ENCODE measurements at regions not wholly inside any gene's neighbourhood (a gene's known extent, or its start where the extent isn't known, plus 50 kb on each side); places are given as distances from the start of the nearest gene placed in this dataset.
"Not testable (repeated sequence)": the region's sequence is repeated elsewhere in the genome, so short reads cannot be mapped to it uniquely, and the experiment has no call there.

GRCh38 chr5:124987786-124988185 is 241.3 kb upstream of the ZNF608 start:
- not testable (repeated sequence) for H3K4me1 ChIP-seq (ENCODE audit: control insufficient read depth, insufficient read depth, low read length, poor library complexity, severe bottlenecking); H3K4me3 ChIP-seq (ENCODE audit: extremely low read depth, insufficient read depth, low read length, poor library complexity, severe bottlenecking); H3K36me3 ChIP-seq (ENCODE audit: control insufficient read depth, insufficient read depth, low read length); H3K27ac ChIP-seq (ENCODE audit: low read depth, low read length, severe bottlenecking)
- WGBS, 2 experiments (ENCODE audit: insufficient coverage in 2 of 2) = 57 to 88% methylated on average over 1 to 3 of the region's 3 CpGs
- peaks cover 12% of the 10 kb centered on the region for H3K9me3 ChIP-seq (ENCODE audit: control insufficient read depth, low read length)

- WGBS, 2 experiments (ENCODE audit: insufficient coverage in 2 of 2) = 100% methylated on average over 1 of the region's 2 CpGs; no CpG with 5 or more reads in 1 of the 2 experiments
- H3K36me3 ChIP-seq (ENCODE audit: control insufficient read depth, insufficient read depth, low read length) = no peaks in the 10 kb centered on the region
- H3K27ac ChIP-seq (ENCODE audit: low read depth, low read length, severe bottlenecking) = no peak overlapping the region
- H3K9me3 ChIP-seq (ENCODE audit: control insufficient read depth, low read length) = no peaks in the 10 kb centered on the region
- H3K4me1 ChIP-seq (ENCODE audit: control insufficient read depth, insufficient read depth, low read length, poor library complexity, severe bottlenecking) = no peaks in the 10 kb centered on the region
- no peak overlapping the region for H3K4me3 ChIP-seq (ENCODE audit: extremely low read depth, insufficient read depth, low read length, poor library complexity, severe bottlenecking)
Measured at GRCh38 chr5:124990723-124991122, 244.3 kb upstream of the ZNF608 start.

GRCh38 chr5:124995421-124995820 is 249.0 kb upstream of the ZNF608 start:
- peaks cover 15% of the 10 kb centered on the region for H3K4me1 ChIP-seq (ENCODE audit: control insufficient read depth, insufficient read depth, low read length, poor library complexity, severe bottlenecking)
- no peak overlapping the region for H3K4me3 ChIP-seq (ENCODE audit: extremely low read depth, insufficient read depth, low read length, poor library complexity, severe bottlenecking)
- no peaks in the 10 kb centered on the region for H3K9me3 ChIP-seq (ENCODE audit: control insufficient read depth, low read length)
- H3K36me3 ChIP-seq (ENCODE audit: control insufficient read depth, insufficient read depth, low read length) = no peaks in the 10 kb centered on the region
- WGBS, 2 experiments (ENCODE audit: insufficient coverage in 2 of 2) = no CpG with 5 or more reads among the region's 4 CpGs
- no peak overlapping the region for H3K27ac ChIP-seq (ENCODE audit: low read depth, low read length, severe bottlenecking)

- WGBS, 2 experiments (ENCODE audit: insufficient coverage in 2 of 2) = 40 to 43% methylated on average over 1 of the region's 4 CpGs
- peak overlapping the region; percentile 67 for H3K27ac ChIP-seq (ENCODE audit: low read depth, low read length, severe bottlenecking)
- H3K36me3 ChIP-seq (ENCODE audit: control insufficient read depth, insufficient read depth, low read length) = no peaks in the 10 kb centered on the region
- H3K9me3 ChIP-seq (ENCODE audit: control insufficient read depth, low read length) = no peaks in the 10 kb centered on the region
- H3K4me1 ChIP-seq (ENCODE audit: control insufficient read depth, insufficient read depth, low read length, poor library complexity, severe bottlenecking) = peaks cover 15% of the 10 kb centered on the region
- H3K4me3 ChIP-seq (ENCODE audit: extremely low read depth, insufficient read depth, low read length, poor library complexity, severe bottlenecking) = no peak overlapping the region
Measured at GRCh38 chr5:124996023-124996763, 249.8 kb upstream of the ZNF608 start.

GRCh38 chr5:124996764-124997077 is 250.3 kb upstream of the ZNF608 start:
- Histone ChIP-seq H3K4me1 (ENCODE audit: control insufficient read depth, insufficient read depth, low read length, poor library complexity, severe bottlenecking) (peaks cover 15% of the 10 kb centered on the region), H3K4me3 (ENCODE audit: extremely low read depth, insufficient read depth, low read length, poor library complexity, severe bottlenecking) (no peak overlapping the region), H3K36me3 (ENCODE audit: control insufficient read depth, insufficient read depth, low read length) (no peaks in the 10 kb centered on the region), H3K27ac (ENCODE audit: low read depth, low read length, severe bottlenecking) (peak overlapping the region; percentile 67), H3K9me3 (ENCODE audit: control insufficient read depth, low read length) (no peaks in the 10 kb centered on the region)
- WGBS, 2 experiments (ENCODE audit: insufficient coverage in 2 of 2) = no CpG with 5 or more reads among the region's 3 CpGs

GRCh38 chr5:124997186-124997893 is 250.9 kb upstream of the ZNF608 start:
- WGBS, 2 experiments (ENCODE audit: insufficient coverage in 2 of 2) = 70 to 74% methylated on average over 3 of the region's 3 CpGs
- Histone ChIP-seq H3K9me3 (ENCODE audit: control insufficient read depth, low read length) (no peaks in the 10 kb centered on the region), H3K36me3 (ENCODE audit: control insufficient read depth, insufficient read depth, low read length) (no peaks in the 10 kb centered on the region), H3K4me1 (ENCODE audit: control insufficient read depth, insufficient read depth, low read length, poor library complexity, severe bottlenecking) (peaks cover 15% of the 10 kb centered on the region), H3K27ac (ENCODE audit: low read depth, low read length, severe bottlenecking) (peak overlapping the region; percentile 67), H3K4me3 (ENCODE audit: extremely low read depth, insufficient read depth, low read length, poor library complexity, severe bottlenecking) (no peak overlapping the region)

- no peaks in the 10 kb centered on the region for H3K9me3 ChIP-seq (ENCODE audit: control insufficient read depth, low read length)
- H3K36me3 ChIP-seq (ENCODE audit: control insufficient read depth, insufficient read depth, low read length) = no peaks in the 10 kb centered on the region
- no peak overlapping the region for H3K27ac ChIP-seq (ENCODE audit: low read depth, low read length, severe bottlenecking)
- no peak overlapping the region for H3K4me3 ChIP-seq (ENCODE audit: extremely low read depth, insufficient read depth, low read length, poor library complexity, severe bottlenecking)
- H3K4me1 ChIP-seq (ENCODE audit: control insufficient read depth, insufficient read depth, low read length, poor library complexity, severe bottlenecking) = peaks cover 15% of the 10 kb centered on the region
- WGBS, 2 experiments (ENCODE audit: insufficient coverage in 2 of 2) = 100% methylated on average over 1 of the region's 1 CpG; no CpG with 5 or more reads in 1 of the 2 experiments
Measured at GRCh38 chr5:124998520-124998919, 252.1 kb upstream of the ZNF608 start.

GRCh38 chr5:125002727-125003598 is 256.5 kb upstream of the ZNF608 start:
- no peaks in the 10 kb centered on the region for H3K9me3 ChIP-seq (ENCODE audit: control insufficient read depth, low read length)
- H3K36me3 ChIP-seq (ENCODE audit: control insufficient read depth, insufficient read depth, low read length) = no peaks in the 10 kb centered on the region
- 50% methylated on average over 1 of the region's 1 CpG; no CpG with 5 or more reads in 1 of the 2 experiments for WGBS, 2 experiments (ENCODE audit: insufficient coverage in 2 of 2)
- H3K4me3 ChIP-seq (ENCODE audit: extremely low read depth, insufficient read depth, low read length, poor library complexity, severe bottlenecking) = no peak overlapping the region
- no peak overlapping the region for H3K27ac ChIP-seq (ENCODE audit: low read depth, low read length, severe bottlenecking)
- H3K4me1 ChIP-seq (ENCODE audit: control insufficient read depth, insufficient read depth, low read length, poor library complexity, severe bottlenecking) = peaks cover 4% of the 10 kb centered on the region

- H3K9me3 ChIP-seq (ENCODE audit: control insufficient read depth, low read length) = no peaks in the 10 kb centered on the region
- no CpG with 5 or more reads among the region's 5 CpGs for WGBS, 2 experiments (ENCODE audit: insufficient coverage in 2 of 2)
- H3K27ac ChIP-seq (ENCODE audit: low read depth, low read length, severe bottlenecking) = no peak overlapping the region
- H3K4me3 ChIP-seq (ENCODE audit: extremely low read depth, insufficient read depth, low read length, poor library complexity, severe bottlenecking) = no peak overlapping the region
- H3K36me3 ChIP-seq (ENCODE audit: control insufficient read depth, insufficient read depth, low read length) = no peaks in the 10 kb centered on the region
- H3K4me1 ChIP-seq (ENCODE audit: control insufficient read depth, insufficient read depth, low read length, poor library complexity, severe bottlenecking) = peaks cover 4% of the 10 kb centered on the region
Measured at GRCh38 chr5:125004009-125004408, 257.6 kb upstream of the ZNF608 start.

- 90 to 100% methylated on average over 1 to 2 of the region's 4 CpGs for WGBS, 2 experiments (ENCODE audit: insufficient coverage in 2 of 2)
- H3K9me3 ChIP-seq (ENCODE audit: control insufficient read depth, low read length) = no peaks in the 10 kb centered on the region
- no peaks in the 10 kb centered on the region for H3K36me3 ChIP-seq (ENCODE audit: control insufficient read depth, insufficient read depth, low read length)
- H3K27ac ChIP-seq (ENCODE audit: low read depth, low read length, severe bottlenecking) = no peak overlapping the region
- peaks cover 4% of the 10 kb centered on the region for H3K4me1 ChIP-seq (ENCODE audit: control insufficient read depth, insufficient read depth, low read length, poor library complexity, severe bottlenecking)
- H3K4me3 ChIP-seq (ENCODE audit: extremely low read depth, insufficient read depth, low read length, poor library complexity, severe bottlenecking) = no peak overlapping the region
Measured at GRCh38 chr5:125005266-125005665, 258.8 kb upstream of the ZNF608 start.

Data from mesodermal cell (in vitro differentiated cells).